ENCODE measurements at regions not wholly inside any gene's neighbourhood (a gene's known extent, or its start where the extent isn't known, plus 50 kb on each side); places are given as distances from the start of the nearest gene placed in this dataset.

- Histone ChIP-seq H3K4me1 (ENCODE audit: low read depth) (no peaks in the 10 kb centered on the region), H3K27ac (no peak overlapping the region), H3K36me3 (no peaks in the 10 kb centered on the region), H3K27me3 (no peaks in the 10 kb centered on the region), H3K4me3 (no peak overlapping the region), H3K9me3 (ENCODE audit: low read depth) (no peaks in the 10 kb centered on the region)
- no peak for TF ChIP-seq CTCF (IDR thresholded peaks at IDR 0.05; ENCODE audit: low read depth, low read length)
- DNase-seq (ENCODE audit: low read depth in 1 of 2, low spot score in 1 of 2), result no peak
These were observed 118.4 kb upstream of the TNR start for GRCh38 chr1:175861626-175862367.

- Histone ChIP-seq H3K9me3 (ENCODE audit: low read depth) (no peaks in the 10 kb centered on the region), H3K27me3 (no peaks in the 10 kb centered on the region), H3K27ac (no peak overlapping the region), H3K36me3 (no peaks in the 10 kb centered on the region), H3K4me1 (ENCODE audit: low read depth) (no peaks in the 10 kb centered on the region), H3K4me3 (no peak overlapping the region)
- no peak for TF ChIP-seq CTCF (IDR thresholded peaks at IDR 0.05; ENCODE audit: low read depth, low read length)
- no peak for DNase-seq (ENCODE audit: low read depth in 1 of 2, low spot score in 1 of 2)
These were observed 114.4 kb upstream of the TNR start for GRCh38 chr1:175857756-175858155.

GRCh38 chr1:175853681-175854080 lies 110.3 kb upstream of the TNR start:
- no peaks in the 10 kb centered on the region for H3K4me1 ChIP-seq (ENCODE audit: low read depth)
- DNase-seq (ENCODE audit: low read depth in 1 of 2, low spot score in 1 of 2), result no peak
- no peak overlapping the region for H3K27ac ChIP-seq
- no peaks in the 10 kb centered on the region for H3K9me3 ChIP-seq (ENCODE audit: low read depth)
- no peaks in the 10 kb centered on the region for H3K27me3 ChIP-seq
- no peak overlapping the region for H3K4me3 ChIP-seq
- no peak for TF ChIP-seq CTCF (IDR thresholded peaks at IDR 0.05; ENCODE audit: low read depth, low read length)
- no peaks in the 10 kb centered on the region for H3K36me3 ChIP-seq

GRCh38 chr1:175851749-175852148 lies 108.4 kb upstream of the TNR start:
- no peak for DNase-seq (ENCODE audit: low read depth in 1 of 2, low spot score in 1 of 2)
- no peak overlapping the region for H3K4me3 ChIP-seq
- no peaks in the 10 kb centered on the region for H3K9me3 ChIP-seq (ENCODE audit: low read depth)

GRCh38 chr1:175848329-175848728 lies 104.9 kb upstream of the TNR start:
- no peak overlapping the region for H3K27ac ChIP-seq
- no peaks in the 10 kb centered on the region for H3K9me3 ChIP-seq (ENCODE audit: low read depth)
- H3K27me3 ChIP-seq, result no peaks in the 10 kb centered on the region
- H3K36me3 ChIP-seq, result no peaks in the 10 kb centered on the region
- no peaks in the 10 kb centered on the region for H3K4me1 ChIP-seq (ENCODE audit: low read depth)
- H3K4me3 ChIP-seq, result no peak overlapping the region
- TF ChIP-seq CTCF (IDR thresholded peaks at IDR 0.05; ENCODE audit: low read depth, low read length), result no peak
- no peak for DNase-seq (ENCODE audit: low read depth in 1 of 2, low spot score in 1 of 2)

More at GRCh38 chr1:175851749-175852148, 108.4 kb upstream of the TNR start:
- Histone ChIP-seq H3K27me3 (no peaks in the 10 kb centered on the region), H3K36me3 (no peaks in the 10 kb centered on the region), H3K4me1 (ENCODE audit: low read depth) (no peaks in the 10 kb centered on the region), H3K27ac (no peak overlapping the region)
- TF ChIP-seq CTCF (IDR thresholded peaks at IDR 0.05; ENCODE audit: low read depth, low read length), result no peak

All from cardiac muscle cell (in vitro differentiated cells and primary cell).